HG03039 (cell line): ENCODE measurements at regions not wholly inside any gene's neighbourhood (a gene's known extent, or its start where the extent isn't known, plus 50 kb on each side); places are given as distances from the start of the nearest gene placed in this dataset.

Experiments
- ATAC-seq: cut with Tn5 transposase; IDR thresholded peaks from one replicate; pipeline ENCODE4 v1.9.1; 2021; ENCODE audit warnings: mild to moderate bottlenecking, moderate library complexity; ENCODE audit not compliant: unreplicated experiment

GRCh38 chr1:212557739-212558692, 50.5 kb upstream of the ATF3 start:
- ATAC-seq = peak; percentile 25

DNA sequence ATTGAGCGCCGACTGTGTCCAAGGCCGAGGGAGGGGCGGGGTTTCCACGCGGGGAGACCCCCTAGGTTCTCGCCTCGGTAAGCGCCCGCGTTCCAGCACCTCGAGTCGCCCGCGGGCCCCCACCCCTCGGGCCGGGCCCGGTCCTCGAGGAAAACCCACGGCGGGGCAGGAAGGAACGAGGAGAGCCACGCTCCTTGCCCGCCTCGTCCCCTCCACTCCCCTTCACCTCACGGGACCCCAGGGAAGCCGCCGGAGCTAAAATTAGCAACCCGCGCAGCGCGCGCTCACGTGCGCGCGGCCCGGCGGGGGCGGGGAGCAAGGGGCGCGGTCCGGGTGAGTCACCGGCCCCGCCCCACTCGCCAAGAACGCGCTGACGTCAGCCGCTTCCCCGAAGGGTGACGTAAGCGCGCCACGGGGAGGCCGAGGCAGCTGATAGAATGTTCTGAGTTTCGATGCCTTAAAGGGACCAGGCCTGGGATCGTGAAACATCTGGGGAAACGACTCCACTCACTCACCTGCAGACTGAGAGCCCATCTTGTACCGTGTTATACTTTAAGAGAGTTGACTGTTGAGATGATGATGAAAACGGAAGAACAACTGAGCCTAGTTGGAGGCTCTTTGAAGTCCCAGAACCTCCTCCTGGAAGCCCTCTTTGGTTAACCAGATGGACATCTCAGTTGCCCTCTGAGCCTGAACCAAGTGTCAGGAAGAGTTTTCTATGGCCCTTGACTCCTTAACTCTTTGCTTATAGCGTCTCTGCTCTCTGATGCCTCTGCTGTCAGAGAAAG, 49.7 kb upstream of the ATF3 start:
- ATAC-seq = peak; percentile 95
